GM10266 (cell line): ENCODE measurements at regions not wholly inside any gene's neighbourhood (a gene's known extent, or its start where the extent isn't known, plus 50 kb on each side); places are given as distances from the start of the nearest gene placed in this dataset.
"Not testable (repeated sequence)": the region's sequence is repeated elsewhere in the genome, so short reads cannot be mapped to it uniquely, and the experiment has no call there.

ENCODE experiments used
- DNase-seq: peaks from one replicate; pipeline ENCODE4 v3.0.0; 2012; ENCODE audit errors: extremely low spot score
- TF ChIP-seq, protein P1 (sequence below): IDR thresholded peaks from 2 replicates; pipeline ENCODE4 v1.5.1; 2012; ENCODE audit warnings: mild to moderate bottlenecking, low read depth; ENCODE audit not compliant: control insufficient read depth, insufficient read depth; ENCODE audit errors: missing control alignments

DNA sequence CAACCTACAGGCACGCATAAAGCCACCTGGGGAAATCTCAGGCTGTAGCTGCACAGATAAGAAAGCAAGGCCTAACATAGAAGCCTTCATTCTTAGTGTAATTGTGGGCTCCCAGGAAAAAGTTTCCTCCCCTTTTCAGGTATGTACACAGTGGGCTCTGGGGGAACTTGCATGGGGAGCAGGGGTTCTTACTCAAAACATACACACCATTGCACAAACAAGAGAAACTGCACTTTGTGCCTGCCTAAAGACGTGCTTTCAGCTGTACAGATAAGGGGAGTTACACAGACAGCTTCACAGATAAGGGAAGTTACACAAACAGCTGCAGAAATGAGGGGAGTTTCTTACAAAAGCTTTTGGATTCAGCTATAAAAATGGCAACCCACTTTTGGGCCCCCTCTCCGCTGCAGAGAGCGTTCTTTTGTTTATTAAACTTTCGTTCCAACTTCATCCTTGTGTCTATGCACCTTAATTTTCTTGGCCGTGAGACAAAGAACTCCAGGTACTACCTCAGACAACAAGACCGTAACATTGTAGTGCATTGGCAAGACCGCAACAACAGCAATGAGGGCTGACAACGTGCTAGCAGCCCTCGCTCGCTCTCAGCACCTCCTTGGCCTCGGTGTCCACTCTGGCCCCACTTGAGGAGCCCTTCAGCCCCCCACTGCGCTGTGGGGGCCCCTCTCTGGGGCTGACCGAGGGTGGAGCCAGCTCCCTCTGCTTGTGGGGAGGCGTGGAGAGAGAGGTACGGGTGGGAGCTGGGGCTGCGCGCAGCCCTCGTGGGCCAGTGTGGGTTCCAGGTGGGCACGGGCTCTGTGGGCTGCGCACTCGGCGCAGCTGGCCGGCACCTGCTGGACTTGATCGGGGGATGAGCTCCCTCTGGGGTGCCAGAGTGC lies 317.5 kb downstream of the RAPGEF2 start:
- DNase-seq, result no peak
- TF ChIP-seq, protein P1, sequence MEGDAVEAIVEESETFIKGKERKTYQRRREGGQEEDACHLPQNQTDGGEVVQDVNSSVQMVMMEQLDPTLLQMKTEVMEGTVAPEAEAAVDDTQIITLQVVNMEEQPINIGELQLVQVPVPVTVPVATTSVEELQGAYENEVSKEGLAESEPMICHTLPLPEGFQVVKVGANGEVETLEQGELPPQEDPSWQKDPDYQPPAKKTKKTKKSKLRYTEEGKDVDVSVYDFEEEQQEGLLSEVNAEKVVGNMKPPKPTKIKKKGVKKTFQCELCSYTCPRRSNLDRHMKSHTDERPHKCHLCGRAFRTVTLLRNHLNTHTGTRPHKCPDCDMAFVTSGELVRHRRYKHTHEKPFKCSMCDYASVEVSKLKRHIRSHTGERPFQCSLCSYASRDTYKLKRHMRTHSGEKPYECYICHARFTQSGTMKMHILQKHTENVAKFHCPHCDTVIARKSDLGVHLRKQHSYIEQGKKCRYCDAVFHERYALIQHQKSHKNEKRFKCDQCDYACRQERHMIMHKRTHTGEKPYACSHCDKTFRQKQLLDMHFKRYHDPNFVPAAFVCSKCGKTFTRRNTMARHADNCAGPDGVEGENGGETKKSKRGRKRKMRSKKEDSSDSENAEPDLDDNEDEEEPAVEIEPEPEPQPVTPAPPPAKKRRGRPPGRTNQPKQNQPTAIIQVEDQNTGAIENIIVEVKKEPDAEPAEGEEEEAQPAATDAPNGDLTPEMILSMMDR, result no peak

DNA sequence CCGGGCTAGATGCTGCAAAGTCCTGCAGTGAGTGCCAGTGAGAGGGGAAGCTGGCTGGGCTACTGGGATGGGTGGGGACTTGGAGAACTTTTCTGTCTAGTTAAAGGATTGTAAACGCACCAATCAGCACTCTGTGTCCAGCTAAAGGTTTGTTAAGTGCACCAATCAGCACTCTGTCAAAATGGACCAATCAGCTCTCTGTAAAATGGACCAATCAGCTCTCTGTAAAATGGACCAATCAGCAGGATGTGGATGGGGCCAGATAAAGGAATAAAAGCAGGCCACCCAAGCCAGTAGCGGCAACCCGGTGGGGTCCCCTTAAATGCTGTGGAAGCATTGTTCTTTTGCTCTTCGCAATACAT lies 318.2 kb downstream of the RAPGEF2 start:
- DNase-seq, result not testable (repeated sequence)

DNA sequence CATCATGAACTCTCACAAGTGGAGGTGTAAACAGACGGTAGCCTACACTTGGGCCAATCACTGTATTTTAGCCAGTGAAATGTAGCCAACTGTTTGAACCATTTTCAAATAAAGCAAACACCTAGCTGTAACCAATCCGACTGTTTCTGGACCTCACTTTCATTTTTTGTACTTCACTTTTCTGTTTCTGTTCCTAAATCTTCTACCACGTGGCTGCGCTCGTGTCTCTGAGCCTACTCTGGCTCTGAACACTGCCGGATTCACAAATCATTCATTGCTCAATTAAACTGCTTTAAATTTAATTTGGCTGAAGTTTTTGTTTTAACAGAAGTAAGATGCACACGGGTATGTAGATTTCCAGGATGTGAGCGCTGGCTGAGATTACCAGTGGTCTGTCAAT lies 319.1 kb downstream of the RAPGEF2 start:
- DNase-seq, result no peak
- TF ChIP-seq, protein P1, result no peak

DNA sequence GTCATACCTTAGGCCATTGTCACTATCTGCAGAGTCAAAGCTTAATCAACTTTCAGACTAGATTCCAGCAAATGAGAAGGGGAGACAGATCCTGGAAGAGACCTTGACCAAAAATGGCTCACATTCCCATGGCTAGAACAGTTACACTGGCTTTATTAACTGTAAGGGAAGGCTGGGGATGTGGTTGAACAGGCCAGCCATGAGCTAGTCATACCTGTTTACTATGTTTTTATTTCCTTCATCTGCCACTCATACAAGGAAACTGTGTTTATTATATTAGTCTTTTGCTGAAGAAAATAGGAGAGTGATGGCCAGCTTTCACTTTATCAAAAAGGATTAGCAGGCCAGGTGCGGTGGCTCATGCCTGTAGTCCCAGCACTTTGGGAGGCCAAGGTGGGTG lies 319.7 kb downstream of the RAPGEF2 start:
- TF ChIP-seq, protein P1, result no peak
- DNase-seq, result no peak

- no peak for DNase-seq
- TF ChIP-seq, protein P1, result no peak
Measured at GRCh38 chr4:159425737-159426305, 322.9 kb downstream of the RAPGEF2 start.

DNA sequence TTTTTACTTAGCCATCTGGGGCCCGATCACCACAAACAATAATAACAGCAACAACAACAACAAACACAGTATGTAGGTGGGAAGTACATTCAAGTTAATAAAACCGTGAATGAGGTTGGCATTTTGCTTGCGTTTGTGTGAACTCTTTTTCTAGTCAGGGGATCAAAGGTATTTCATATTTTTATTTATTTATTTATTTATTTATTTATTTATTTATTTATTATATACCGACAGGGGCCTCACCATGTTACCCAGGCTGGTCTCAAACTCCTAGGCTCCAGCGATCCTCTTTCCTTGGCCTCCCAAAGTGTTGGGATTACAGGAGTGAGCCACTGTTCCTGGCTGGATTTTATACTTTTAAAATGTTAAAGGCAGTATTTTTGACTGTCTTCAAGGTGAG lies 325.4 kb downstream of the RAPGEF2 start:
- no peak for DNase-seq
- TF ChIP-seq, protein P1, result no peak

DNA sequence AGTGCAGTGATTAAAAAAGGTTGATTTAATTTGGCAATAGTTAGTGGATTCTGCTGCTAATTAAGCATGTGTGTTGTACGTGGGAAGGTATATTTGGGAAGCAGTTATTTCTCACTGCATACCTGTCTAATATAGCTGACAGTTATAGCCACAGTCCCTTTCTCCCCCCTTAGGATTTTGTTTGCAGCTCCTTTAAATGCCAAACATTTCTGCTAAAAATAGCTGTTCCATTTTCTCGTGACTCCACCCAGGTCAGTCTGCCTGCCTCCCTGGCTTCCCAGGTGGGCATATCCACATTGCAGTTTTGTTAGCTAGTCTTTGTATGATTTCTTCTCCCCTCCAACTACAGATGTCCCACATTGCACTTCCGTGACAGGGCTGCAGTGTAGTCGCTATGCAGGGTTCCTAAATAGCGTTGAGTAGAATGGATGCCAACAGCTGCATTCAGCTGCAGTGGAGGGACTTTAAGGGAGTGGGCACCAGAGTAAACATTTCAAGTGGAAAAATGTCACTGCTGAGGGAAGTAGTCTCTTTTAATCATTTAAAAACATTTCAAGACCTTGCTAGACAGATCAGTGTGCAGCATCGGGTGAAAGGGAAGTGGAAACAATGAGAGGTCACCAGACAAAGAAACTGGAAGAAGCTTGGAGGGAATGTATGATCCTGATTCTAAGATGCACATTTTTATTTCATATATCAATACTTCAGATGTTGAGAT lies 326.3 kb downstream of the RAPGEF2 start:
- DNase-seq, result no peak
- TF ChIP-seq, protein P1, result no peak
